ENCODE measurements at regions not wholly inside any gene's neighbourhood (a gene's known extent, or its start where the extent isn't known, plus 50 kb on each side); places are given as distances from the start of the nearest gene placed in this dataset.

- no peak for TF ChIP-seq POLR2A (IDR thresholded peaks at IDR 0.05)
- TF ChIP-seq CTCF (IDR thresholded peaks at IDR 0.05), result no peak
- TF ChIP-seq POLR2AphosphoS5 (IDR thresholded peaks at IDR 0.05; ENCODE audit: insufficient read depth in 1 of 2, low read depth in 1 of 2), result no peak
Observed at GRCh38 chr5:143644727-143645126, 167.2 kb upstream of the HMHB1 start.
